ENCODE measurements at regions not wholly inside any gene's neighbourhood (a gene's known extent, or its start where the extent isn't known, plus 50 kb on each side); places are given as distances from the start of the nearest gene placed in this dataset.

GRCh38 chrX:139125916-139126315 is 404.6 kb upstream of the F9 start:
- Histone ChIP-seq H3K27me3 (no peaks in the 10 kb centered on the region), H3K4me1 (no peaks in the 10 kb centered on the region), H3K36me3 (no peaks in the 10 kb centered on the region), H3K9me3 (no peaks in the 10 kb centered on the region), H3K4me3 (ENCODE audit: low read depth, low read length) (no peak overlapping the region)
- no peak for TF ChIP-seq CTCF (IDR thresholded peaks at IDR 0.05; ENCODE audit: low read depth, low read length)
- no peak for DNase-seq

GRCh38 chrX:139121616-139122286 is 408.8 kb upstream of the F9 start:
- Histone ChIP-seq H3K4me3 (ENCODE audit: low read depth, low read length) (no peak overlapping the region), H3K36me3 (no peaks in the 10 kb centered on the region), H3K27me3 (no peaks in the 10 kb centered on the region), H3K4me1 (no peaks in the 10 kb centered on the region), H3K9me3 (no peaks in the 10 kb centered on the region)
- TF ChIP-seq CTCF (IDR thresholded peaks at IDR 0.05; ENCODE audit: low read depth, low read length), result no peak
- no peak for DNase-seq

DNA sequence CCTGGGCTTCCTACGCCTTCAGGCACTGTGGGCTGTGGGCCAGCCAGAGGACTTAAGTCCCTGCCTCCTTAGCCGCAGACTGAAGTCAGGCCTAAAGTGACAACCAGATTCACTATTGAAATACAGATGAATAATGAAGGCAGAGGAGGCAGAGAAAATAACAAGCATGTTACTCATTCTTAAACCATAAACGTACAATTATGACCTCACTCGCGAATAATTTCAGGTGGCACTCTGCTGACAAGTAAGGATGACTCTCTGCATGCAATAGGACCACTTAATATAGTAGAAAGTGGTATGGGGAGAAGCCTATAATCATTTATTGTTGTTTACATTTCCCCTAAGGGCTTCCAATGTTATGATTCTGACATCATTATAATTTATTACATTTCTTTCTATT is 409.2 kb upstream of the FGF13 start:
- H3K9me3 ChIP-seq, result no peaks in the 10 kb centered on the region
- H3K27me3 ChIP-seq, result no peaks in the 10 kb centered on the region
- H3K4me3 ChIP-seq (ENCODE audit: low read depth, low read length), result no peak overlapping the region
- no peak for DNase-seq
- no peak for TF ChIP-seq CTCF (IDR thresholded peaks at IDR 0.05; ENCODE audit: low read depth, low read length)
- H3K4me1 ChIP-seq, result no peaks in the 10 kb centered on the region
- no peaks in the 10 kb centered on the region for H3K36me3 ChIP-seq

DNA sequence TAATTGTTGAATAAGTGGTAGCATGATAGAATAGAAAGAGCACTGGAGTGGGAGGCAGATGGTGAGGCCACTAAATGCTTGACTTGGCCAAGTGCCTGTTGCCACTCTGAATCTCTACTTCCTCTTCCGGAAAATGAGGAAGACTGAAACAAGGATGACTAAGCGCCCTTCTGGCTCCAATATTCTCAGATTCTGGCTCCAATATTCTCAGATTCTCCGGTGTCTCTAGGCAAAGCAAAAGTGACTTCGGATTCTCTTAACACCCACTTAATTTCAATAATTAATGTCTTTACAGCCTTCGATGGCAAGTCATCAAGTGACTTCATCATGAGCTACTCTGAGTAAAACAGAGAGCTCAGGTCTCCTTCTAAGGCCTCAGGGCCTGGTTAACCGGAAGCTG is 402.2 kb upstream of the FGF13 start:
- H3K9me3 ChIP-seq, result no peaks in the 10 kb centered on the region
- DNase-seq, result no peak
- no peak overlapping the region for H3K4me3 ChIP-seq (ENCODE audit: low read depth, low read length)
- no peak for TF ChIP-seq CTCF (IDR thresholded peaks at IDR 0.05; ENCODE audit: low read depth, low read length)
- no peaks in the 10 kb centered on the region for H3K36me3 ChIP-seq
- H3K4me1 ChIP-seq, result no peaks in the 10 kb centered on the region
- no peaks in the 10 kb centered on the region for H3K27me3 ChIP-seq

- Histone ChIP-seq H3K36me3 (no peaks in the 10 kb centered on the region), H3K27me3 (no peaks in the 10 kb centered on the region), H3K9me3 (no peaks in the 10 kb centered on the region), H3K4me3 (ENCODE audit: low read depth, low read length) (no peak overlapping the region), H3K4me1 (no peaks in the 10 kb centered on the region)
- no peak for DNase-seq
- no peak for TF ChIP-seq CTCF (IDR thresholded peaks at IDR 0.05; ENCODE audit: low read depth, low read length)
Measured at GRCh38 chrX:139112432-139112831, 400.9 kb upstream of the FGF13 start.

DNA sequence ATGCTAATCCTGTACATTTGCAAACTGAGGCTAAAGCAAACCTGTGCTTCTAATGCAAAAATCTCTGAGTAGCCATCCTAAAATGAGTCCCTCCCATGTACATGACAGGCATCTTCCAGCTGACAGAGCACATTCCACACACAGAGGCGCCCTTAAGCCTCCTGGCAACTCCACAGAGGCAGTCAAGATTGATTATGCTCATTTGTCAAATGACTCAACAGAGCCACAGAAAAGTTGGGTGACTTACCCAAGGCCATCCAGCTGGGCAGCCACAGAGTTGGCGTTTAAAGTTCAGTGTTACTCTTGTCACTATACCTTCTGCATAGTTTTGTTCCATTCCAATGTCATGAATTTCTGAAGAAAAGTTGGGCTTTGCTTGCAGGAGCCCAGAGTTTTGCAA is 394.6 kb upstream of the FGF13 start:
- H3K4me1 ChIP-seq, result no peaks in the 10 kb centered on the region
- H3K4me3 ChIP-seq (ENCODE audit: low read depth, low read length), result no peak overlapping the region
- H3K9me3 ChIP-seq, result no peaks in the 10 kb centered on the region
- no peaks in the 10 kb centered on the region for H3K36me3 ChIP-seq
- H3K27me3 ChIP-seq, result no peaks in the 10 kb centered on the region
- TF ChIP-seq CTCF (IDR thresholded peaks at IDR 0.05; ENCODE audit: low read depth, low read length), result no peak
- DNase-seq, result no peak

Measured in BE2C (cell line).